A673 (cell line): ENCODE measurements at regions not wholly inside any gene's neighbourhood (a gene's known extent, or its start where the extent isn't known, plus 50 kb on each side); places are given as distances from the start of the nearest gene placed in this dataset.

Experiments used
- BruUV-seq: library from RNA; stranded (reverse); fragments of 400-500 nt; replicated peaks from 2 replicates; lab custom pipeline; 2021; lab: Mats Ljungman, UMichigan
- CTCF ChIA-PET: fragments of 300-600 bp; sonication (Branson Sonifier 250); formaldehyde crosslinking; loops from one replicate; lab custom pipeline; 2022; ENCODE audit warnings: antibody characterized with exemption; lab: Charles Lee
- POLR2A ChIA-PET: fragments of 300-600 bp; sonication (Branson Sonifier 250); formaldehyde crosslinking; loops from one replicate; lab custom pipeline; 2022; ENCODE audit warnings: antibody characterized with exemption; ENCODE audit not compliant: low non-redundant PET; lab: Charles Lee
- DNase-seq: peaks from one replicate; pipeline ENCODE4 v3.0.0-alpha.2; 2015; ENCODE audit warnings: low spot score
- H3K27ac ChIP-seq: fragments of 200-600 bp; sonication (generic); 2 replicates; pipeline ENCODE4 v1.5.1; 2016; ENCODE audit warnings: mixed run types, low read depth, mild to moderate bottlenecking, mixed read lengths, antibody characterized with exemption, low read length; ENCODE audit not compliant: poor library complexity, severe bottlenecking
- H3K27me3 ChIP-seq: fragments of 200-600 bp; sonication (generic); replicated peaks from 2 replicates; pipeline ENCODE4 v1.6.1; 2017; ENCODE audit warnings: mixed run types, low read depth, mild to moderate bottlenecking, mixed read lengths, antibody characterized with exemption, low read length; ENCODE audit not compliant: insufficient read depth, poor library complexity
- H3K36me3 ChIP-seq: fragments of 200-600 bp; sonication (generic); 2 replicates; pipeline ENCODE4 v1.6.1; 2016; ENCODE audit warnings: mixed run types, mild to moderate bottlenecking, mixed read lengths, antibody characterized with exemption, low read length; ENCODE audit not compliant: insufficient read depth, poor library complexity, severe bottlenecking
- H3K4me1 ChIP-seq: fragments of 200-600 bp; sonication (generic); 2 replicates; pipeline ENCODE4 v1.6.1; 2017; ENCODE audit warnings: mixed run types, mild to moderate bottlenecking, mixed read lengths, antibody characterized with exemption, low read length; ENCODE audit not compliant: insufficient read depth, poor library complexity, severe bottlenecking
- H3K4me3 ChIP-seq: fragments of 200-600 bp; sonication (generic); 2 replicates; pipeline ENCODE4 v1.5.1; 2016; ENCODE audit warnings: low read depth, mixed run types, mild to moderate bottlenecking, mixed read lengths, low read length; ENCODE audit not compliant: poor library complexity, severe bottlenecking
- H3K9me3 ChIP-seq: fragments of 200-600 bp; sonication (generic); 2 replicates; pipeline ENCODE4 v1.6.1; 2016; ENCODE audit warnings: mixed run types, low read depth, mild to moderate bottlenecking, mixed read lengths, antibody characterized with exemption, low read length; ENCODE audit not compliant: poor library complexity, severe bottlenecking
- CTCF ChIP-seq: fragments of 300-800, 200-600 bp; sonication (generic); conservative IDR thresholded peaks from 2 replicates; pipeline ENCODE4 v1.5.1; 2017; ENCODE audit warnings: low read depth, mild to moderate bottlenecking, antibody characterized with exemption, low read length, moderate library complexity, mixed read lengths
- EZH2 ChIP-seq: fragments of 200-600 bp; sonication (generic); IDR thresholded peaks from 2 replicates; pipeline ENCODE4 v1.6.1; 2017; ENCODE audit warnings: borderline replicate concordance, low read depth, mild to moderate bottlenecking, mixed read lengths, antibody characterized with exemption, low read length; ENCODE audit not compliant: poor library complexity, severe bottlenecking
- intact Hi-C: fragments of 100-400 bp; cut with micrococcal nuclease; formaldehyde crosslinking; loops from one replicate; pipeline ENCODE4 v1.10.0; 2022; ENCODE audit not compliant: unreplicated experiment

DNA sequence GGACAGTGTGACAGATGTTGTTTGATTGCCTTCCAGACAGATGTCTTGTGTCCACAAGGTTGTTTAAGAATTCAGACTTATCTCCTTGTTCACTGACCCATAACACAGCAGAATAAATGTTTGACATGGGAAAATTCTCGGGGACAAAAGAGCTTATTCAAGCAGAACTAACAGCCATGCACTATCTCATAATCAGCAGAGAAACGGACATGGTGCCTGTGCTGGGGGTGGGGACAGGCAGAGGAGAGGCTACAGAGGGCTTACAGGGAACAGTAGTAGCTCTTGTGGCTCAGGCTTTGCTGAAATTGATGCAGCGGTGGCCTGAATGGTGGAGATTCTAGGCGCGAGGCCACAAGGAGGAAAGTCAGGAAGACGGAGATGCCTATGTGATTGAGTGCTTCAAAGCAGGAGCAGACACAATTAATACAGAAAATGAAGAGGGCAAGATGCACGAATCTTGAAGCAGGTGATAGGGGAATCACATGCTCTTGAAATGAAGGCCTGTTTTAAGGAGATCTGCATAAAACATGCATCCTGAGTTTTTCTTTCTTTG lies 62.0 kb upstream of the CAB39 start:
- Histone ChIP-seq H3K27ac (no peak overlapping the region), H3K36me3 (no peaks in the 10 kb centered on the region), H3K4me1 (no peaks in the 10 kb centered on the region), H3K27me3 (no peaks in the 10 kb centered on the region), H3K4me3 (no peak overlapping the region), H3K9me3 (no peaks in the 10 kb centered on the region)
- intact Hi-C loops, result no loop called here
- TF ChIP-seq CTCF (no peak), EZH2 (no peak)
- ChIA-PET POLR2A (no interaction called here), CTCF (no interaction called here)
- peak; percentile 64 for DNase-seq
- no TSS peak for BruUV-seq

DNA sequence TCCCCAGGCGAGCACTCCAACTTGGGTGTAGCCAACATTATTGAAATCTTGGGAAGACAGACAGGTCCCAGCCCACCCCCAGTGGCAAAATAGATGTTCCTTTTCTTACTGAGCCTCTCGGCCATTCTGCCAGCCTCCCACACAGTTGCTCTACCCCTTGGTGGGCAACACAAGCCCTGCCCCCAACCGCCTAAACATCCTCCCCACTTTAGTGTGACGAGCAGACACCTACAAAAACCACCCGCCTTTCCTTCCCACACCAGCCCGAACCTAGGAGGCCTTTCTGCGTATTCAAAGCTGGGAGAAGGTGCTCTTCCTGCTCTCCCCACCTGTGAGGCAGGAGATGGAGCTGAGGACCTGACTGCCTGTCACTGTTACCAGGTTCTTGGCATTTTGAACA lies 58.6 kb upstream of the CAB39 start:
- CTCF ChIA-PET, result no interaction called here

DNA sequence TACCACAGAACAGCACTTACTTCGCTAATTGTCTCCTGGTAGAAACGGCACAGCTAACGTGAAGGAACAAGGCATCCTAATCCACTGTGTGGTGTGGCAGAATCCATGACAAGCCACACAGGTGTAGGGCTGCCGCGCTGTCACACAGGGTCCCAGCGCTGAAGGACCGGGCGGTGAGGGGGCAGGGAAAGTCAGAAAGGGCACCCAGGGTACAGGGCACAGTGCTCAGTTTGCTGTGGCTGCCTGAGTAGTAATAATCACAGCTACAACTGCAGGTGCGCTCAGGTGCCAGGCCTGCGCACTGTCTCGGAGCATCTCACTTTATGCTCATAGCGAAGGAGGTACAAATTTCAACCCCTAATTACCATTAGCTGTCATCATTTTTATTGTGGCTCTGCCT lies 55.2 kb upstream of the CAB39 start:
- no peak for TF ChIP-seq EZH2
- no peak for TF ChIP-seq CTCF
- no peak overlapping the region for H3K27ac ChIP-seq
- DNase-seq, result no peak
- no TSS peak for BruUV-seq
- H3K9me3 ChIP-seq, result no peaks in the 10 kb centered on the region
- ChIA-PET POLR2A (no interaction called here), CTCF (no interaction called here)
- intact Hi-C loops, result no loop called here
- no peaks in the 10 kb centered on the region for H3K36me3 ChIP-seq
- H3K4me3 ChIP-seq, result no peak overlapping the region
- no peaks in the 10 kb centered on the region for H3K4me1 ChIP-seq
- no peaks in the 10 kb centered on the region for H3K27me3 ChIP-seq

More for the DNA sequence above, 58.6 kb upstream of the CAB39 start:
- H3K27me3 ChIP-seq, result no peaks in the 10 kb centered on the region
- H3K4me3 ChIP-seq, result no peak overlapping the region
- no peak overlapping the region for H3K27ac ChIP-seq
- H3K4me1 ChIP-seq, result no peaks in the 10 kb centered on the region
- no TSS peak for BruUV-seq
- POLR2A ChIA-PET, result no interaction called here
- intact Hi-C loops, result no loop called here
- DNase-seq, result no peak
- no peaks in the 10 kb centered on the region for H3K36me3 ChIP-seq
- no peaks in the 10 kb centered on the region for H3K9me3 ChIP-seq
- TF ChIP-seq EZH2, result no peak

GRCh38 chr2:230657906-230658305 lies 54.7 kb upstream of the CAB39 start:
- intact Hi-C loops, result no loop called here
- Histone ChIP-seq H3K9me3 (no peaks in the 10 kb centered on the region), H3K36me3 (no peaks in the 10 kb centered on the region), H3K4me3 (no peak overlapping the region), H3K4me1 (no peaks in the 10 kb centered on the region), H3K27ac (no peak overlapping the region), H3K27me3 (no peaks in the 10 kb centered on the region)
- TF ChIP-seq CTCF (no peak), EZH2 (no peak)
- CTCF ChIA-PET, result no interaction called here
- BruUV-seq, result no TSS peak
- POLR2A ChIA-PET, result no interaction called here
- DNase-seq, result no peak
